Spleen (tissue), 7 donors: ENCODE measurements at regions not wholly inside any gene's neighbourhood (a gene's known extent, or its start where the extent isn't known, plus 50 kb on each side); places are given as distances from the start of the nearest gene placed in this dataset.

Experiments
- POLR2A ChIP-seq, 3 donors: fragments of 450-650 bp; IDR thresholded peaks; one replicate each; pipeline ENCODE4 v1.5.1; 2017; ENCODE audit warnings: antibody characterized with exemption in 3 of 3, mild to moderate bottlenecking in 1 of 3
- TF ChIP-seq, protein P1 (sequence below), 11 experiments: fragments of 200-600 bp in 7 of 11; fragments of 450-650 bp in 4 of 11; sonication (generic) in 4 of 11; IDR thresholded peaks in 8 of 11; conservative IDR thresholded peaks in 3 of 11; 1 replicate in 7 of 11; 2 replicates in 4 of 11; pipeline versions ENCODE4 v1.4.0 to v1.8.0; 2016 to 2021; ENCODE audit warnings: antibody characterized with exemption in 11 of 11, inconsistent platforms in 4 of 11, mild to moderate bottlenecking in 1 of 11
- donor health status: DM: no; HTN: no; CAD: no; lungs with moderate emphysema.
- donor health status: DM: no; HTN: no; CAD: no.
- donor health status: DM: no; HTN: no; CAD: no.

DNA sequence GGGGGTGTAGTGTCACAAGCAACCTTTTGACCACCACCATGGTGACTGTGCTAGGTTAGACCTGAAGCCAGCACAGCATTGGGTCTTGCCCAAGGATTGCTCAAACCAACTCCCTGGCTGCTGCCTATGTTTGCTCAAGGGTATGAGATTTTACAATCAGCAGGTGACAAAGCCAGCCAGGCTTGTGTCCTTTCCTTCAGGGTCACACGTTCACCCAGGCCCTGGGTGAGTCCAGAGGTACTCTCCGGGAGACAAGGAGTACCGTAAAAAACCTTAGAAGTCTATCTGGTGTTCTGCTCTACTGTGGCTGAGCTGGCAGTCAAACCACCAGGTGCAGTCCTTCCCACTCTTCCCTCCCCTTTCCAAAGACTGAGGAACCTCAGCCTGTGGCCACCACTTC is 238.9 kb upstream of the MIS18BP1 start:
- no peak for TF ChIP-seq POLR2A (IDR thresholded peaks at IDR 0.05)
- TF ChIP-seq, protein P1, sequence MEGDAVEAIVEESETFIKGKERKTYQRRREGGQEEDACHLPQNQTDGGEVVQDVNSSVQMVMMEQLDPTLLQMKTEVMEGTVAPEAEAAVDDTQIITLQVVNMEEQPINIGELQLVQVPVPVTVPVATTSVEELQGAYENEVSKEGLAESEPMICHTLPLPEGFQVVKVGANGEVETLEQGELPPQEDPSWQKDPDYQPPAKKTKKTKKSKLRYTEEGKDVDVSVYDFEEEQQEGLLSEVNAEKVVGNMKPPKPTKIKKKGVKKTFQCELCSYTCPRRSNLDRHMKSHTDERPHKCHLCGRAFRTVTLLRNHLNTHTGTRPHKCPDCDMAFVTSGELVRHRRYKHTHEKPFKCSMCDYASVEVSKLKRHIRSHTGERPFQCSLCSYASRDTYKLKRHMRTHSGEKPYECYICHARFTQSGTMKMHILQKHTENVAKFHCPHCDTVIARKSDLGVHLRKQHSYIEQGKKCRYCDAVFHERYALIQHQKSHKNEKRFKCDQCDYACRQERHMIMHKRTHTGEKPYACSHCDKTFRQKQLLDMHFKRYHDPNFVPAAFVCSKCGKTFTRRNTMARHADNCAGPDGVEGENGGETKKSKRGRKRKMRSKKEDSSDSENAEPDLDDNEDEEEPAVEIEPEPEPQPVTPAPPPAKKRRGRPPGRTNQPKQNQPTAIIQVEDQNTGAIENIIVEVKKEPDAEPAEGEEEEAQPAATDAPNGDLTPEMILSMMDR (IDR thresholded peaks at IDR 0.05 in 8 of 11, conservative IDR thresholded peaks at IDR 0.05 in 3 of 11), result no peak
